ENCODE measurements at regions not wholly inside any gene's neighbourhood (a gene's known extent, or its start where the extent isn't known, plus 50 kb on each side); places are given as distances from the start of the nearest gene placed in this dataset.
A peak's percentile ranks its signal among the peaks of the same experiment; 100 is the strongest.

GRCh38 chr6:71480577-71480976 lies 192.0 kb downstream of the OGFRL1 start:
- DNase-seq (ENCODE audit: low spot score): no peak
- Histone ChIP-seq H3K4me2 (ENCODE audit: insufficient read depth, low read length, poor library complexity, severe bottlenecking) (no peak overlapping the region), H2AK5ac (ENCODE audit: low read depth, low read length) (no peak overlapping the region), H3K27ac (replicated peaks; ENCODE audit: low read length) (no peak overlapping the region), H3K9ac (ENCODE audit: low read depth, low read length, poor library complexity) (no peak overlapping the region), H2BK12ac (ENCODE audit: low read length) (no peak overlapping the region), H4K91ac (ENCODE audit: low read depth, low read length, poor library complexity) (no peak overlapping the region), H3K23ac (ENCODE audit: low read depth, low read length, poor library complexity) (no peak overlapping the region), H2BK5ac (ENCODE audit: low read length) (no peak overlapping the region), H2BK15ac (ENCODE audit: low read length) (no peak overlapping the region), H3K27me3 (ENCODE audit: control insufficient read depth in 3 of 3, insufficient read depth in 3 of 3, low read depth in 1 of 3, low read length in 3 of 3) (no peaks in the 10 kb centered on the region), H2BK120ac (ENCODE audit: low read depth, low read length) (no peak overlapping the region), H3K36me3 (replicated peaks in 1 of 2; ENCODE audit: control insufficient read depth in 2 of 2, insufficient read depth in 2 of 2, low read length in 2 of 2) (no peaks in the 10 kb centered on the region), H3K4me1 (ENCODE audit: control insufficient read depth in 2 of 2, insufficient read depth in 1 of 2, low read depth in 1 of 2, low read length in 2 of 2) (peaks cover 0 to 24% of the 10 kb centered on the region in 2 donors), H4K8ac (ENCODE audit: low read depth, low read length) (no peak overlapping the region), H2AFZ (ENCODE audit: low read length) (no peak overlapping the region), H3K14ac (ENCODE audit: low read length) (no peak overlapping the region), H3K4me3 (ENCODE audit: low read length in 2 of 2) (no peak overlapping the region), H3K18ac (ENCODE audit: low read length) (no peak overlapping the region), H3K79me1 (ENCODE audit: low read depth, low read length) (no peaks in the 10 kb centered on the region), H3K9me3 (replicated peaks in 1 of 2; ENCODE audit: control insufficient read depth in 2 of 2, insufficient read depth in 1 of 2, low read depth in 1 of 2, low read length in 2 of 2) (no peaks in the 10 kb centered on the region), H3K4ac (ENCODE audit: low read length) (no peak overlapping the region)
- no CpG with 5 or more reads among the region's 1 CpG for WGBS, 2 donors (ENCODE audit: extremely low coverage in 2 of 2, insufficient read length in 2 of 2, insufficient replicate concordance in 1 of 2)

- no peak overlapping the region for H2BK120ac ChIP-seq (ENCODE audit: low read depth, low read length)
- peaks cover 0 to 24% of the 10 kb centered on the region in 2 donors for H3K4me1 ChIP-seq (ENCODE audit: control insufficient read depth in 2 of 2, insufficient read depth in 1 of 2, low read depth in 1 of 2, low read length in 2 of 2)
- no peaks in the 10 kb centered on the region for H3K36me3 ChIP-seq (replicated peaks in 1 of 2; ENCODE audit: control insufficient read depth in 2 of 2, insufficient read depth in 2 of 2, low read length in 2 of 2)
- H2BK15ac ChIP-seq (ENCODE audit: low read length): no peak overlapping the region
- no peaks in the 10 kb centered on the region for H3K9me3 ChIP-seq (replicated peaks in 1 of 2; ENCODE audit: control insufficient read depth in 2 of 2, insufficient read depth in 1 of 2, low read depth in 1 of 2, low read length in 2 of 2)
- DNase-seq (ENCODE audit: low spot score): no peak
- H2BK12ac ChIP-seq (ENCODE audit: low read length): no peak overlapping the region
- H3K4me3 ChIP-seq (ENCODE audit: low read length in 2 of 2): no peak overlapping the region
- no peak overlapping the region for H3K27ac ChIP-seq (replicated peaks; ENCODE audit: low read length)
- no peak overlapping the region for H2AK5ac ChIP-seq (ENCODE audit: low read depth, low read length)
- no peak overlapping the region for H4K8ac ChIP-seq (ENCODE audit: low read depth, low read length)
- H3K79me1 ChIP-seq (ENCODE audit: low read depth, low read length): no peaks in the 10 kb centered on the region
- no peak overlapping the region for H4K91ac ChIP-seq (ENCODE audit: low read depth, low read length, poor library complexity)
- H3K4me2 ChIP-seq (ENCODE audit: insufficient read depth, low read length, poor library complexity, severe bottlenecking): no peak overlapping the region
- WGBS, 2 donors (ENCODE audit: extremely low coverage in 2 of 2, insufficient read length in 2 of 2, insufficient replicate concordance in 1 of 2): no CpG with 5 or more reads among the region's 1 CpG
- no peak overlapping the region for H3K23ac ChIP-seq (ENCODE audit: low read depth, low read length, poor library complexity)
- no peak overlapping the region for H2AFZ ChIP-seq (ENCODE audit: low read length)
- no peak overlapping the region for H3K9ac ChIP-seq (ENCODE audit: low read depth, low read length, poor library complexity)
- no peak overlapping the region for H3K18ac ChIP-seq (ENCODE audit: low read length)
- no peak overlapping the region for H3K14ac ChIP-seq (ENCODE audit: low read length)
- no peak overlapping the region for H2BK5ac ChIP-seq (ENCODE audit: low read length)
- H3K27me3 ChIP-seq (ENCODE audit: control insufficient read depth in 3 of 3, insufficient read depth in 3 of 3, low read depth in 1 of 3, low read length in 3 of 3): no peaks in the 10 kb centered on the region
- no peak overlapping the region for H3K4ac ChIP-seq (ENCODE audit: low read length)
Measured at GRCh38 chr6:71481011-71481410, 192.4 kb downstream of the OGFRL1 start.

- no peak for DNase-seq (ENCODE audit: low spot score)
- H2AFZ ChIP-seq (ENCODE audit: low read length): peak overlapping the region; percentile 42
- H3K4me2 ChIP-seq (ENCODE audit: insufficient read depth, low read length, poor library complexity, severe bottlenecking): no peak overlapping the region
- H2AK5ac ChIP-seq (ENCODE audit: low read depth, low read length): no peak overlapping the region
- no peak overlapping the region for H4K8ac ChIP-seq (ENCODE audit: low read depth, low read length)
- no peak overlapping the region for H3K27ac ChIP-seq (replicated peaks; ENCODE audit: low read length)
- H2BK12ac ChIP-seq (ENCODE audit: low read length): no peak overlapping the region
- no peak overlapping the region for H4K91ac ChIP-seq (ENCODE audit: low read depth, low read length, poor library complexity)
- H3K4me3 ChIP-seq (ENCODE audit: low read length in 2 of 2): no peak overlapping the region
- H2BK120ac ChIP-seq (ENCODE audit: low read depth, low read length): no peak overlapping the region
- no peak overlapping the region for H3K14ac ChIP-seq (ENCODE audit: low read length)
- H3K9ac ChIP-seq (ENCODE audit: low read depth, low read length, poor library complexity): no peak overlapping the region
- no peaks in the 10 kb centered on the region for H3K36me3 ChIP-seq (replicated peaks in 1 of 2; ENCODE audit: control insufficient read depth in 2 of 2, insufficient read depth in 2 of 2, low read length in 2 of 2)
- no peak overlapping the region for H3K18ac ChIP-seq (ENCODE audit: low read length)
- peaks cover 0 to 24% of the 10 kb centered on the region in 2 donors for H3K4me1 ChIP-seq (ENCODE audit: control insufficient read depth in 2 of 2, insufficient read depth in 1 of 2, low read depth in 1 of 2, low read length in 2 of 2)
- H3K23ac ChIP-seq (ENCODE audit: low read depth, low read length, poor library complexity): no peak overlapping the region
- no peak overlapping the region for H2BK15ac ChIP-seq (ENCODE audit: low read length)
- H3K79me1 ChIP-seq (ENCODE audit: low read depth, low read length): no peaks in the 10 kb centered on the region
- no peaks in the 10 kb centered on the region for H3K27me3 ChIP-seq (ENCODE audit: control insufficient read depth in 3 of 3, insufficient read depth in 3 of 3, low read depth in 1 of 3, low read length in 3 of 3)
- no peak overlapping the region for H2BK5ac ChIP-seq (ENCODE audit: low read length)
- no peak overlapping the region for H3K4ac ChIP-seq (ENCODE audit: low read length)
- no peaks in the 10 kb centered on the region for H3K9me3 ChIP-seq (replicated peaks in 1 of 2; ENCODE audit: control insufficient read depth in 2 of 2, insufficient read depth in 1 of 2, low read depth in 1 of 2, low read length in 2 of 2)
Measured at GRCh38 chr6:71481801-71482200, 193.2 kb downstream of the OGFRL1 start.

- H4K8ac ChIP-seq (ENCODE audit: low read depth, low read length): no peak overlapping the region
- H3K9me3 ChIP-seq (replicated peaks in 1 of 2; ENCODE audit: control insufficient read depth in 2 of 2, insufficient read depth in 1 of 2, low read depth in 1 of 2, low read length in 2 of 2): no peaks in the 10 kb centered on the region
- H2BK5ac ChIP-seq (ENCODE audit: low read length): no peak overlapping the region
- no peak overlapping the region for H3K4ac ChIP-seq (ENCODE audit: low read length)
- no peak for DNase-seq (ENCODE audit: low spot score)
- no CpG with 5 or more reads among the region's 2 CpGs for WGBS, 2 donors (ENCODE audit: extremely low coverage in 2 of 2, insufficient read length in 2 of 2, insufficient replicate concordance in 1 of 2)
- no peaks in the 10 kb centered on the region for H3K79me1 ChIP-seq (ENCODE audit: low read depth, low read length)
- H4K91ac ChIP-seq (ENCODE audit: low read depth, low read length, poor library complexity): no peak overlapping the region
- H3K23ac ChIP-seq (ENCODE audit: low read depth, low read length, poor library complexity): no peak overlapping the region
- no peaks in the 10 kb centered on the region for H3K36me3 ChIP-seq (replicated peaks in 1 of 2; ENCODE audit: control insufficient read depth in 2 of 2, insufficient read depth in 2 of 2, low read length in 2 of 2)
- no peak overlapping the region for H3K4me3 ChIP-seq (ENCODE audit: low read length in 2 of 2)
- H3K4me2 ChIP-seq (ENCODE audit: insufficient read depth, low read length, poor library complexity, severe bottlenecking): no peak overlapping the region
- H2BK12ac ChIP-seq (ENCODE audit: low read length): no peak overlapping the region
- peaks cover 0 to 24% of the 10 kb centered on the region in 2 donors for H3K4me1 ChIP-seq (ENCODE audit: control insufficient read depth in 2 of 2, insufficient read depth in 1 of 2, low read depth in 1 of 2, low read length in 2 of 2)
- H3K18ac ChIP-seq (ENCODE audit: low read length): no peak overlapping the region
- H3K27ac ChIP-seq (replicated peaks; ENCODE audit: low read length): no peak overlapping the region
- no peak overlapping the region for H2BK120ac ChIP-seq (ENCODE audit: low read depth, low read length)
- no peaks in the 10 kb centered on the region for H3K27me3 ChIP-seq (ENCODE audit: control insufficient read depth in 3 of 3, insufficient read depth in 3 of 3, low read depth in 1 of 3, low read length in 3 of 3)
- no peak overlapping the region for H2BK15ac ChIP-seq (ENCODE audit: low read length)
- no peak overlapping the region for H3K14ac ChIP-seq (ENCODE audit: low read length)
- H2AFZ ChIP-seq (ENCODE audit: low read length): no peak overlapping the region
- H2AK5ac ChIP-seq (ENCODE audit: low read depth, low read length): no peak overlapping the region
- H3K9ac ChIP-seq (ENCODE audit: low read depth, low read length, poor library complexity): no peak overlapping the region
Measured at GRCh38 chr6:71482742-71483141, 194.1 kb downstream of the OGFRL1 start.
